HEK293 (cell line): ENCODE measurements at regions not wholly inside any gene's neighbourhood (a gene's known extent, or its start where the extent isn't known, plus 50 kb on each side); places are given as distances from the start of the nearest gene placed in this dataset.

ENCODE experiments used
- CTCF ChIA-PET: fragments of 350-600 bp; formaldehyde crosslinking; extraction: SDS; loops from one replicate; lab custom pipeline; 2021; ENCODE audit warnings: antibody characterized with exemption; lab: Yijun Ruan, JAX
- POLR2A ChIA-PET: fragments of 300-600 bp; formaldehyde crosslinking; extraction: SDS; loops from one replicate; lab custom pipeline; 2020; ENCODE audit warnings: antibody characterized with exemption, inconsistent platforms; lab: Yijun Ruan, JAX
- H3K27ac ChIP-seq: fragments of 200-500 bp; sonication (Bioruptor generic); 2 replicates; pipeline ENCODE4 v1.5.1; 2014; ENCODE audit warnings: low read depth, low read length, control low read depth, inconsistent platforms; ENCODE audit errors: extremely low read depth
- H3K36me3 ChIP-seq, 2 experiments: fragments of 200-500 bp in 1 of 2; sonication (Bioruptor generic) in 1 of 2; 1 replicate in 1 of 2; 2 replicates in 1 of 2; pipeline ENCODE4 v1.5.1; 2014 to 2017; ENCODE audit warnings: inconsistent platforms in 2 of 2, low read length in 2 of 2; ENCODE audit not compliant: control insufficient read depth in 2 of 2, insufficient read depth in 1 of 2
- H3K4me1 ChIP-seq: fragments of 200-500 bp; sonication (Bioruptor generic); 2 replicates; pipeline ENCODE4 v1.5.1; 2014; ENCODE audit warnings: mild to moderate bottlenecking, low read length, inconsistent platforms; ENCODE audit not compliant: control insufficient read depth, insufficient read depth
- H3K4me3 ChIP-seq: 2 replicates; pipeline ENCODE4 v1.5.1; 2011; ENCODE audit warnings: low read depth, mild to moderate bottlenecking, control low read depth, low read length, moderate library complexity
- H3K9me3 ChIP-seq: fragments of 200-500 bp; sonication (Bioruptor generic); 2 replicates; pipeline ENCODE4 v1.5.1; 2014; ENCODE audit warnings: low read depth, low read length, inconsistent platforms; ENCODE audit not compliant: control insufficient read depth, insufficient read depth
- BCL6B ChIP-seq: fragments of 450-650 bp; formaldehyde crosslinking; IDR thresholded peaks from 2 replicates; pipeline ENCODE4 v1.5.1; 2017; ENCODE audit warnings: missing biosample characterization, missing genetic modification characterization
- GLIS2 ChIP-seq: fragments of 450-650 bp; formaldehyde crosslinking; IDR thresholded peaks from 2 replicates; pipeline ENCODE4 v1.5.1; 2016; ENCODE audit warnings: missing biosample characterization, missing genetic modification characterization
- PRDM10 ChIP-seq: fragments of 450-650 bp; formaldehyde crosslinking; IDR thresholded peaks from 2 replicates; pipeline ENCODE4 v1.5.1; 2016; ENCODE audit warnings: missing biosample characterization, missing genetic modification characterization
- SCRT1 ChIP-seq: fragments of 450-650 bp; formaldehyde crosslinking; IDR thresholded peaks from 2 replicates; pipeline ENCODE4 v1.5.1; 2016; ENCODE audit warnings: missing biosample characterization, missing genetic modification characterization, borderline replicate concordance
- YY2 ChIP-seq: fragments of 450-650 bp; formaldehyde crosslinking; IDR thresholded peaks from 2 replicates; pipeline ENCODE4 v1.5.1; 2016; ENCODE audit warnings: missing biosample characterization, missing genetic modification characterization
- ZBTB21 ChIP-seq: fragments of 450-650 bp; formaldehyde crosslinking; IDR thresholded peaks from 2 replicates; pipeline ENCODE4 v1.5.1; 2017; ENCODE audit warnings: missing biosample characterization, missing genetic modification characterization
- ZBTB26 ChIP-seq: fragments of 450-650 bp; formaldehyde crosslinking; optimal IDR thresholded peaks from 2 replicates; pipeline ENCODE3; 2016; ENCODE audit warnings: missing biosample characterization, mild to moderate bottlenecking, missing genetic modification characterization
- ZBTB44 ChIP-seq: fragments of 450-650 bp; IDR thresholded peaks from 2 replicates; pipeline ENCODE4 v1.5.1; 2018; ENCODE audit warnings: missing biosample characterization, mild to moderate bottlenecking, missing genetic modification characterization
- ZFP37 ChIP-seq: fragments of 450-650 bp; formaldehyde crosslinking; IDR thresholded peaks from 2 replicates; pipeline ENCODE4 v1.5.1; 2016; ENCODE audit warnings: missing biosample characterization, missing genetic modification characterization
- ZNF132 ChIP-seq: fragments of 450-650 bp; formaldehyde crosslinking; IDR thresholded peaks from 2 replicates; pipeline ENCODE4 v1.5.1; 2017; ENCODE audit warnings: missing biosample characterization, missing genetic modification characterization, borderline replicate concordance
- ZNF24 ChIP-seq: fragments of 450-650 bp; formaldehyde crosslinking; IDR thresholded peaks from 2 replicates; pipeline ENCODE4 v1.5.1; 2016; ENCODE audit warnings: missing biosample characterization, missing genetic modification characterization
- ZNF248 ChIP-seq: fragments of 450-650 bp; formaldehyde crosslinking; IDR thresholded peaks from 2 replicates; pipeline ENCODE4 v1.5.1; 2017; ENCODE audit warnings: missing biosample characterization, missing genetic modification characterization
- ZNF324 ChIP-seq: fragments of 450-650 bp; formaldehyde crosslinking; IDR thresholded peaks from 2 replicates; pipeline ENCODE4 v1.5.1; 2016; ENCODE audit warnings: missing biosample characterization, missing genetic modification characterization
- ZNF335 ChIP-seq: fragments of 450-650 bp; formaldehyde crosslinking; conservative IDR thresholded peaks from 2 replicates; pipeline ENCODE4 v1.5.1; 2016; ENCODE audit warnings: missing biosample characterization, missing genetic modification characterization
- ZNF362 ChIP-seq: fragments of 450-650 bp; formaldehyde crosslinking; IDR thresholded peaks from 2 replicates; pipeline ENCODE4 v1.5.1; 2016; ENCODE audit warnings: missing biosample characterization, missing genetic modification characterization
- ZNF37A ChIP-seq: fragments of 450-650 bp; IDR thresholded peaks from 2 replicates; pipeline ENCODE4 v1.5.1; 2018; ENCODE audit warnings: missing biosample characterization, missing genetic modification characterization
- ZNF621 ChIP-seq: fragments of 450-650 bp; formaldehyde crosslinking; IDR thresholded peaks from 2 replicates; pipeline ENCODE4 v1.5.1; 2017; ENCODE audit warnings: missing biosample characterization, missing genetic modification characterization
- ZNF639 ChIP-seq: fragments of 450-650 bp; formaldehyde crosslinking; IDR thresholded peaks from 2 replicates; pipeline ENCODE4 v1.5.1; 2016; ENCODE audit warnings: missing biosample characterization, missing genetic modification characterization
- ZNF654 ChIP-seq: fragments of 450-650 bp; formaldehyde crosslinking; IDR thresholded peaks from 2 replicates; pipeline ENCODE4 v1.5.1; 2016; ENCODE audit warnings: low read depth, missing biosample characterization, missing genetic modification characterization
- ZNF677 ChIP-seq: fragments of 450-650 bp; IDR thresholded peaks from 2 replicates; pipeline ENCODE4 v1.5.0; 2018; ENCODE audit warnings: missing biosample characterization, mild to moderate bottlenecking, missing genetic modification characterization, moderate library complexity
- ZNF707 ChIP-seq: fragments of 450-650 bp; formaldehyde crosslinking; IDR thresholded peaks from 2 replicates; pipeline ENCODE4 v1.5.1; 2016; ENCODE audit warnings: missing biosample characterization, missing genetic modification characterization
- ZNF785 ChIP-seq: fragments of 450-650 bp; formaldehyde crosslinking; IDR thresholded peaks from 2 replicates; pipeline ENCODE4 v1.5.1; 2016; ENCODE audit warnings: missing biosample characterization, missing genetic modification characterization
- ZNF830 ChIP-seq: fragments of 450-650 bp; IDR thresholded peaks from 2 replicates; pipeline ENCODE4 v1.5.0; 2018; ENCODE audit warnings: missing biosample characterization, missing genetic modification characterization, low read depth, mild to moderate bottlenecking, moderate library complexity
- ZSCAN23 ChIP-seq: fragments of 450-650 bp; formaldehyde crosslinking; IDR thresholded peaks from 2 replicates; pipeline ENCODE4 v1.5.1; 2016; ENCODE audit warnings: missing biosample characterization, missing genetic modification characterization
- TF ChIP-seq, protein P1 (sequence below): fragments of 450-650 bp; formaldehyde crosslinking; IDR thresholded peaks from 2 replicates; pipeline ENCODE4 v1.5.1; 2016; ENCODE audit warnings: missing biosample characterization, missing genetic modification characterization

DNA sequence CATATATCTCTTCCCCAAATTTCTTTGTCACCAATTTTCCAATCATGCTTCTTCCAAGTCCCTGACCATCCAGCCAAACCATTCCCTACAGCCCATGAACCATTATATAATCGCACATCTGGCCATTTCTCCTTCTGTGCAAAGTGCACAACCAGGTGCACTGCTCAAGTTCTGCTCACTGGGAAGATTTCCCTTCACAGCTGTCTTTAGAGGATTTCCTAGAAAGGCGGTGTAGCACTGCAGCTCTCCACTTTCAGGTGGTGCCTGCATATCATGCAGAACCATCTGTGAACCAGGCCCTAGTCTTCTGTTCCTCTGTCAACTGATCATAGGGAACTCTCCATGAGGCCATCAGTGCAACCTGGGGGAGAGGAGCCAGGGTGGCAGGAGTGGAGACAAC, 95.0 kb upstream of the CABCOCO1 start (continued):
- TF ChIP-seq BCL6B (tag by site-specific recombination) (no peak), ZNF654 (tag by site-specific recombination) (no peak), ZNF324 (tag by site-specific recombination) (no peak), ZNF248 (tag by site-specific recombination) (no peak), ZNF677 (tag by site-specific recombination) (no peak), PRDM10 (tag by site-specific recombination) (no peak), ZNF639 (tag by site-specific recombination) (no peak), ZNF785 (tag by site-specific recombination) (no peak), ZNF37A (tag by site-specific recombination) (no peak)

- Histone ChIP-seq H3K9me3 (no peaks in the 10 kb centered on the region), H3K36me3 (no peaks in the 10 kb centered on the region), H3K27ac (no peak overlapping the region), H3K4me3 (no peak overlapping the region), H3K4me1 (no peaks in the 10 kb centered on the region)
- CTCF ChIA-PET, result interaction anchor here (0.7 kb wide), 1 partner anchor 316 kb away, joined by 4 read pairs; no protein-coding TSS in a partner anchor
- POLR2A ChIA-PET, result no interaction called here
- TF ChIP-seq YY2 (tag by site-specific recombination) (no peak), ZSCAN23 (tag by site-specific recombination) (no peak), ZFP37 (tag by site-specific recombination) (no peak), ZNF362 (tag by site-specific recombination) (no peak), ZNF132 (tag by site-specific recombination) (no peak), ZNF335 (tag by site-specific recombination) (no peak), ZNF621 (tag by site-specific recombination) (no peak), ZNF707 (no peak), GLIS2 (tag by site-specific recombination) (no peak), ZBTB21 (tag by site-specific recombination) (no peak), ZNF830 (tag by site-specific recombination) (no peak), SCRT1 (tag by site-specific recombination) (no peak), ZBTB26 (tag by site-specific recombination) (no peak), ZNF24 (tag by site-specific recombination) (no peak), ZBTB44 (tag by site-specific recombination) (no peak)
- TF ChIP-seq, protein P1, sequence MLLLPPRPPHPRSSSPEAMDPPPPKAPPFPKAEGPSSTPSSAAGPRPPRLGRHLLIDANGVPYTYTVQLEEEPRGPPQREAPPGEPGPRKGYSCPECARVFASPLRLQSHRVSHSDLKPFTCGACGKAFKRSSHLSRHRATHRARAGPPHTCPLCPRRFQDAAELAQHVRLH (tag by site-specific recombination), result no peak
These were observed 96.7 kb upstream of the CABCOCO1 start for GRCh38 chr10:61565819-61566560.
